HG02970 (cell line): ENCODE measurements at regions not wholly inside any gene's neighbourhood (a gene's known extent, or its start where the extent isn't known, plus 50 kb on each side); places are given as distances from the start of the nearest gene placed in this dataset.
"Not testable (repeated sequence)": the region's sequence is repeated elsewhere in the genome, so short reads cannot be mapped to it uniquely, and the experiment has no call there.

Experiments used
- ATAC-seq: cut with Tn5 transposase; IDR thresholded peaks from one replicate; pipeline ENCODE4 v1.9.1; 2021; ENCODE audit warnings: mild to moderate bottlenecking, moderate library complexity, moderate number of reproducible peaks; ENCODE audit not compliant: unreplicated experiment, low FRiP score

- ATAC-seq, result no peak
Observed at GRCh38 chr14:51564986-51565604, 86.6 kb upstream of the FRMD6 start.

DNA sequence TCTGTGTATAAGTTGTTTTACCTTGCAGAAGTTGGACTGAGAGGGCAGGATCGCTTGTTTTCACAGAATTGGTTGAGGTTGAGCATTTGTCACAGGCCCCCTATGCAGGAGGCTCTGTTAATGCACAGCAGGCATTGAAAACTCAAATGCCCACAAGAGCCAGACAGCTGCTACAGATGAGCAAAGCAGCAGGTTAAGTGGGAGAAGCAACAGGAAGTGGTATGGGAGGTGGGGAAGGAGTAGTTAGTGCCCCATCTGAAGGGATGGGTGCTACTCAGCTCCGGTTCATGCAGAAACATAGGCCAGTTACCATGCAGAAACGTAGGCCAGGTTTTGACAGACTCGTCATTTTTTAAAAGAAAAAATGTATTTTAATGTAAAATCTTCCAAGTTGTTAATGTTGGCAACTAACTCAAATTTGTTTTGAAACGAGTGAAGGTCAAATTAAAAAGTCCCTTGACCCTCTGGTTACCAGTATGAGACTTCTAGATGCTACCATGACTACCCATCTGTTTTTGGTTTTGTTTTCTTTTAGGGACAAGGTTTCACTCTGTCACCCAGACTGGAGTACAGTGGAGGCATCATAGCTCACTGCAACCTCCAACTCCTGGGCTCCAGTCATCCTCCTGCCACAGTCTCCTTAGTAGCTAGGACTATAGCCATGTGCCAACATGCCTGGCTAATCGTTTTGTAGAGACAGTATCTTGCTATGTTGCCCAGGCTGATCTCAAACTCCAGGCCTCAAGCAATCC, 84.7 kb upstream of the FRMD6 start:
- ATAC-seq, result no peak

DNA sequence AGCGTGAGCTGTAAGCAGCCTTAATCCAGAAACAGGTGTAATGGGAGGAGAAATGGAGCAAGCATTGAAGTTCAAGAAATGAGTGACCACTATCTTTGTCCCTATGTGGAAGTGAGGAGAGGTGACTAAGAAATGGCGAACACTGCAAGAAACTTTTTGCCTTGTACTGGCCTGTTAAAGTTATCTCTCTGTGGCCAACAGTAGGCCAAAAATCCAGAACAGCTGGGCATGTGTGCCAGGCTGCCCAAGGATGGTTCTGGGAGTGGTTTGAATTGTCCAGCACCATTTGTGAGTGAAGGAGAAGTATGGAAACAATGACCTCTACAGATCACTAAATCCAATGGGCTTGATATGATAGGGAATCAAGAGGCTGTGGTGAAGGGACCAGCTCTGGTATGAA, 83.3 kb upstream of the FRMD6 start:
- ATAC-seq, result no peak

- no peak for ATAC-seq
Observed at GRCh38 chr14:51573607-51574006, 78.1 kb upstream of the FRMD6 start.

DNA sequence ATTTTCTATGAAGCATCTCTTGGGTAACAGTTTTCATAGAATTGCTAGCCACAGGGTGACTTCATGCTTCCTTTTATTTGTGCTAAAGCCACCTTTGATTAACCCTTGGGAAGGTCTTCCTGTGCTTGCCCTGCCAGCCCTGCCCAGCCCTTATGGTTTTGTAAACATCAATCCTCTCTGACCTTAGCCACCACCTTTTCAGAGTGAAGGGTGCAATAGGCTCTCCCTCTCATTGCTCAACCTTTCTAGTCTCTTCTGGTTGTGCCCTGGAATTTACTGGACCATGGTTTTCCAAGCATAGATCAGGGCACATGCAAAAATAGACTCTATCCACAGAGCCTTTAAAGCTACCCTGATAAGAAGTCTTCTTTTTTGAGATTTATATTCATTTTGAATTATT, 77.7 kb upstream of the FRMD6 start:
- no peak for ATAC-seq

GRCh38 chr14:51575349-51576116, 76.2 kb upstream of the FRMD6 start:
- no peak for ATAC-seq

DNA sequence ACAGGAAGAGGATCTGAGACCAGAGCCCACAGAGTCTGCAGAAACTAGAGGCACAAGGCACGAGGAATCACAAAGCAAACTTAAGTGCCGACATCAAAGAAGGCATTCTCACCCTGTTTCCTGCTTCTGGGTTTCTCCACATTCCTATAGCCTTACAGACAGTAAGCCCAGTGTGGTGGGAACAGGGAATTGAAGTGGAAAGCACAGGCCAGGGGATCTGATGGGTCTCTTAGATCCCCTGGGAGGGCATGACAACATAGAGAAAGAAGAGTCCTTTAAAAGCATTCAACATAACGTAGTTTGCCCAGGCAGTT, 75.6 kb upstream of the FRMD6 start:
- no peak for ATAC-seq

DNA sequence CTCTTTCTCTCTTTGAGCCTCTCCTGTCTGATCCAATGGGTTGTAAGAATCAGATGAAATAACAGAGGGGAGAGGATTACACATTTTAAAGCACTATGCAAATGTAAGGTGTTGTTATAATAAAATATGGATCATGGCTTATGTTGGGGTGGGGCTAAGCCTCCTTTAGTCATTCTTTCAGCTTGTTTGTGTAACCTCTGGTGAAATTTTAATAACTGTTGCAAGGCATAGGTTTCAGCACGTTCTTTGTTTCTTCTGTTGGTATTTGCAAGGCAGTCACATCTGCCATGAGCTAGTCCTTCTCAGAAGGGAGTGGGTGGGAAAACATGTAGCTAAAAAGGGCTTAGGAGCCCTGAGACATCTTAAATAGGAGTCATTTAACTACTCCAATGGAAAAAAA, 74.8 kb upstream of the FRMD6 start:
- no peak for ATAC-seq

- ATAC-seq, result no peak
Observed at GRCh38 chr14:51578853-51579252, 72.9 kb upstream of the FRMD6 start.

DNA sequence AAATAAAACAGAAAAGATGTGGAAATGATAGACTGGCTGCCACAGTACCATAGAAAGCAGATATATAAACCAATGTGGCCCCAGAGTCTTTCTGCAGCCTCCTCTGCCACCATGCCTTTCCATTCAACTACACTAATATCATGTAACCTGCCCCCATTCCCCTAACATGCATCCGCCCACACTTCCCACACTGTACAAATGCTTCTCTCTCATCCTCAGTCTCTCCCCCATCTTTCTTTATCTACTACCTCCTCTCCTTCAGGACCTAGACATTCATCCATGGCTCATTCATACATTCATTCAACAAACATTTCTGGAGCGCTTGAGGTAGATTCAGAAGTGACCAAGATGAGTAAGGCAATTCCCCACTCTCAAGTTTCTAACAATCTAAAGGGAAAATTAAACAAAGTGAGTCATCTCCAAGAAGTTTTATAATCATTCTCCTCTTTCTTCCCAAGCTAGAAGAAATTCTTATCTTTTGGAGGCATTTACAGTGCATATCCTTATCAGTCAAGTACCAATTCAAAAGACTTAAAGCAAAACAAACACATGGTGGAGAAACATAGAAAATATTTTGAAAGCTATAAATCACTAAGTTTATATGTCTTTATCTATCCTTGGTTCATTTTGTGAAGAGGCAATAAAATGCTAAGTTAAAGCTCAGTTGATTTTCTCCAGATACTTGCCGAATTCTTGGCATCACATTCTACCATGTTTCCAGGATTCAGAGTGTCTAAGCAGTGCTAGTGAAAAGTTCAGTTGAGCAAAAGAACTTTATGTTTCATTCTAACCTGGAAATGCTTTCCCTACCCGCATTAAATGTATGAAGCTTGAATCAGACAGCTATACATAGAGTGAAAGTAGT, 70.5 kb upstream of the FRMD6 start:
- no peak for ATAC-seq

DNA sequence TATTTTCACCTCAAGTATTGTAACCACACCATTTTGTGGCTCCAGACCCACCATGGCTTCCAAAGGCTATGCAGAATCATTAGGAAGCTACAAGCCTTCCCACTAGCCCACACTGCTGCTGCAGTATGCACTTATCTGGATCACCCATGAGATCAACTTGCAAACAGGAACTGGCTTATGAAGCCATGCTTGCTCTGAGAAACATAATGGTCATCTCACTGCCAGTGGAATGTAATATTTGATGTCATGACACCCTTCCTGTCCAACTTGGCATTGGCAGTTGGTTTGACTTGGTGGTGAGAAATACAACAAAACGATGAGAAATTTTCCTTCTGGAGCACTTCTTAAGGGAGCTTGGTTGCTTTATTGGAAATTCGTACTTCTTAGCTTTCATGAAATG, 69.3 kb upstream of the FRMD6 start:
- no peak for ATAC-seq

DNA sequence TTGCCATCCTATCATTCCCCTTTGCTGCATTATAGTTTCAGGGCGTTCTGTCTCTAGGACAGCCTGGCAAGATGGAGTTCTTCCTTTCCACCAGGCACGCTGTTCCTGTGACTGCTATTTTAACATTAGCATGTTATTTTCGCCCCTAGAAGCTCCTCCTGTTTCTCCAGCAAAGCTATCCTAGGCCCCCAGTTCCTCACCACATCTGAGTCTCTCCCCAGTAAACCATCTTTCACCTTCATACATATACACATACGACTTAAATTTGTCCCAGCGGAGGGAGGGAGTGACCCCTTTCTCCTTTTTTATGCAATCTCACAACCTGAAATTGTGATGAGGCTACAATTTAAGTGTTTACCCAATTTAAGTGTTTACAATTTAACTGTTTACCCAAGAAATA, 66.7 kb upstream of the FRMD6 start:
- no peak for ATAC-seq

GRCh38 chr14:51592836-51593235, 58.9 kb upstream of the FRMD6 start:
- ATAC-seq, result no peak

- no peak for ATAC-seq
Observed at GRCh38 chr14:51593397-51593796, 58.3 kb upstream of the FRMD6 start.

DNA sequence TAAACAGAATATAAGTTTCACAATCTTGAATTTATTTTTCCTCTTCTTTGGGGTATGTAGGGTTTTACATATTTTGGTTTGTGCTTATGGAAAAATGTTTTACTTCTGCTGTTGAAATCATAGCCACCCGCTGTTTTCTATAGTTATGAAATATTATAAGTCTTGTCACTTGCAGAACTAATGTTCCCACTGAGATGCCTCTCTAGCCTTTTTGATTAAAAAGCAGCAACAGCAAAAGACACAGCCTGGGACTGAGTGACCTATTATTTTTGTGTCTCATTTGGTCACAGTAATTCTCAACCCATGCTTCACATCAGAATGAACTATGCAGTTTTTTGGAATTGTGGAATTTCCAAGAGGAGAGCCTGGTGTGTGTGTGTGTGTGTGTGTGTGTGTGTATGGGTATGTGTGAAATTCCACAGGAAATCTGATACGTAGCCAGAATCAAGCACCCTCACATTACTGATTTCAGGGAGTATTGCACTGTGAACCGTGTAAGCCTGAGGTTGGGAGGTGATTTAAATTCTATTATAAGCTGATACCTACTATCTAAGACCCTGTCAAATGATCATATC, 55.7 kb upstream of the FRMD6 start:
- no peak for ATAC-seq

DNA sequence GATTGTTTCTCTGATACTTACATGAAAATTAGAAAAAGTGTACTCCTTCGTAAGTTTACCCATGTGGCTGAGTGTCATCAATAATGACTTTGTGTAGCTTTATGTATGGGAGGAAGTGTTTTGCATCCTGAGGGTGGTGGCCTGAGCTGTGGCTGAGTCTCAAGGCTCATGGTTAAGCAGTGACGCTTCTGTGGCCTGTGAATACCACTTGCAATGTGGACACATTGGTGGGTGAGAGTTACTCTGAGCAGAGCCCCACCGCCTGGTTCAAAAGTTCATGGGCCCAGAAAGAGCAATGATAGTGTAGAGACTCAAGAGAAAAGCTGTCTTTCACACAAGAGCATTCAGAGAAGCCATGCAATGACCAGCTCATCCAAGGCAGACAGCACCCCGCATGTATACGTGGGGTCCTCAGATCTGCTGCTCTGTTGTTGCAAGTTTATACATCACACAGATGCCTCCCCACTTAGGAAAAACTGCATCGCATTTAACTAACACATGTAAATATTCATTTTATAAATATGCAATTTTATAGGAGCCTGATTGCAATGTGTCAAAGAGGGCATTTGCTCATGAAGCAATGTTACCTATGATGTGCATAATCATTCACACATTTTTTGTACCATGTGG, 55.1 kb upstream of the FRMD6 start:
- ATAC-seq, result no peak

- ATAC-seq, result no peak
Observed at GRCh38 chr14:51597261-51598001, 54.3 kb upstream of the FRMD6 start.

GRCh38 chr14:51598924-51599600, 52.6 kb upstream of the FRMD6 start:
- ATAC-seq, result not testable (repeated sequence)

- ATAC-seq, result no peak
Observed at GRCh38 chr14:51600658-51601057, 51.1 kb upstream of the FRMD6 start.
